ENCODE measurements at regions not wholly inside any gene's neighbourhood (a gene's known extent, or its start where the extent isn't known, plus 50 kb on each side); places are given as distances from the start of the nearest gene placed in this dataset.

DNA sequence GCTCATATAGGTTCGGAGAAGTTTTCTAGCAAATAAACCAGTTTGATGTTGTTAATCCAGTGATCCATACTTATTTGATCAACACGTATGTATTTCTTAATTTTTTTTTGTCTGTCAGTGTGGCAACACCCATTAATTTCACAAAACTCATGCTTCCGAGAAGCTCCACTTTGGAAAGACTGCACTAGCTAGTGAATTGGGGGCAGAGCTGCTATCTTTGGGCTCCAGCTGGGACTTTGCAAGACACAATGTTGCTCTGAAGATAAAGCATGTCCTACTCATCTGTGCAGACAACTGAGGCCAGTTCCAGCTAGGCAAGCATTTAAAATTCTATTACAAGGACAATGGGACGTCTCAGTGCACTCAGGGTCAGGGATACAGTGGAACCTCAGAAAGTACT is 298.4 kb downstream of the NUAK1 start:
- H3K27me3 ChIP-seq, result no peaks in the 10 kb centered on the region
- no peak for DNase-seq
- H3K27ac ChIP-seq, result no peak overlapping the region
- H3K4me3 ChIP-seq, result no peak overlapping the region
- no peaks in the 10 kb centered on the region for H3K4me1 ChIP-seq
- no peak overlapping the region for H3K9ac ChIP-seq (ENCODE audit: low read depth in 2 of 2, low read length in 2 of 2)
- TF ChIP-seq, protein P1, sequence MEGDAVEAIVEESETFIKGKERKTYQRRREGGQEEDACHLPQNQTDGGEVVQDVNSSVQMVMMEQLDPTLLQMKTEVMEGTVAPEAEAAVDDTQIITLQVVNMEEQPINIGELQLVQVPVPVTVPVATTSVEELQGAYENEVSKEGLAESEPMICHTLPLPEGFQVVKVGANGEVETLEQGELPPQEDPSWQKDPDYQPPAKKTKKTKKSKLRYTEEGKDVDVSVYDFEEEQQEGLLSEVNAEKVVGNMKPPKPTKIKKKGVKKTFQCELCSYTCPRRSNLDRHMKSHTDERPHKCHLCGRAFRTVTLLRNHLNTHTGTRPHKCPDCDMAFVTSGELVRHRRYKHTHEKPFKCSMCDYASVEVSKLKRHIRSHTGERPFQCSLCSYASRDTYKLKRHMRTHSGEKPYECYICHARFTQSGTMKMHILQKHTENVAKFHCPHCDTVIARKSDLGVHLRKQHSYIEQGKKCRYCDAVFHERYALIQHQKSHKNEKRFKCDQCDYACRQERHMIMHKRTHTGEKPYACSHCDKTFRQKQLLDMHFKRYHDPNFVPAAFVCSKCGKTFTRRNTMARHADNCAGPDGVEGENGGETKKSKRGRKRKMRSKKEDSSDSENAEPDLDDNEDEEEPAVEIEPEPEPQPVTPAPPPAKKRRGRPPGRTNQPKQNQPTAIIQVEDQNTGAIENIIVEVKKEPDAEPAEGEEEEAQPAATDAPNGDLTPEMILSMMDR (IDR thresholded peaks at IDR 0.05), result no peak
- no peaks in the 10 kb centered on the region for H3K9me3 ChIP-seq
- intact Hi-C loops (cut with DNase I), result no loop called here
- H3K36me3 ChIP-seq, result no peaks in the 10 kb centered on the region

DNA sequence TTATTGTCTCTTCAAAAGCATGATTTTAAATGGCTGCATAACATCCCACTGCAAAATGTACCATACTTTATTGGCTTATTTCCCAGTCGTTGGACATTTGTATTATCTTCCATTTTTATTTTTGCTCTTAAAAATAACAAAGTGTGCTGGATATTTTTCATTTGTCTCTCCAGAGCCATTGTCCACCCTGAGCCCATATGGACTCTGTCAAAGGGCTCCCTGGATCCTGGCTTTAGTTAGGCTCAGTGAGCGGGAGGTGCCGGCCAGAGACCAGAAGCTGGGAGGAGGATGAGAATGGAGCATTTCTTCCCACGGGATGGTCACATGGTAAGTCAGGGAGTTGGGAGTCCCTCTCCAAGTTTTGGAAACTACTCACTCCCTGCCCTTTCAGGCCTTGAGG is 296.9 kb downstream of the NUAK1 start:
- intact Hi-C loops (cut with DNase I), result no loop called here
- Histone ChIP-seq H3K9me3 (no peaks in the 10 kb centered on the region), H3K27me3 (no peaks in the 10 kb centered on the region), H3K4me3 (no peak overlapping the region), H3K9ac (ENCODE audit: low read depth in 2 of 2, low read length in 2 of 2) (no peak overlapping the region), H3K36me3 (no peaks in the 10 kb centered on the region), H3K4me1 (no peaks in the 10 kb centered on the region), H3K27ac (no peak overlapping the region)
- TF ChIP-seq, protein P1 (IDR thresholded peaks at IDR 0.05), result no peak
- no peak for DNase-seq

DNA sequence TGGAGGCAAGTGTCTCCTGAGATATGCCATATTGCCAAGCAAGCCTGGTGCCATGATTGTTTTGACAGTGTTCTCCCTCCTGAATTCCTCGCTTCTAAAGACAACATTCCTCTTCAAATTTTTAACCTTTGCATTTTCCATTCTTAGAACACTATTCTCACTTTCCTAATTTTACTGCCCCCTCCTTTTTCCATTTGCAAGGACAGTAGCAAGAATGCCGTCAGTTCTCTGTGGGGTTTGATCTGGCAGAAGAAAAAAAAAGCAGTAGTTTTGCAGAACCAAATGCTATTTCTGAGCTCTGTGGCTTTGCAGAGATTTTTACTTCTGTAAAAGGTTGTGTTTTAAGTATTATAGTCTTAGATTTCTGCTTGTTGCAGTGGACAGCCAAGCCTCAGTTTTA is 295.2 kb downstream of the NUAK1 start:
- TF ChIP-seq, protein P1 (IDR thresholded peaks at IDR 0.05), result no peak
- Histone ChIP-seq H3K4me3 (no peak overlapping the region), H3K9ac (ENCODE audit: low read depth in 2 of 2, low read length in 2 of 2) (no peak overlapping the region), H3K36me3 (no peaks in the 10 kb centered on the region), H3K9me3 (no peaks in the 10 kb centered on the region), H3K27ac (no peak overlapping the region), H3K4me1 (no peaks in the 10 kb centered on the region), H3K27me3 (no peaks in the 10 kb centered on the region)
- intact Hi-C loops (cut with DNase I), result no loop called here
- DNase-seq, result no peak

DNA sequence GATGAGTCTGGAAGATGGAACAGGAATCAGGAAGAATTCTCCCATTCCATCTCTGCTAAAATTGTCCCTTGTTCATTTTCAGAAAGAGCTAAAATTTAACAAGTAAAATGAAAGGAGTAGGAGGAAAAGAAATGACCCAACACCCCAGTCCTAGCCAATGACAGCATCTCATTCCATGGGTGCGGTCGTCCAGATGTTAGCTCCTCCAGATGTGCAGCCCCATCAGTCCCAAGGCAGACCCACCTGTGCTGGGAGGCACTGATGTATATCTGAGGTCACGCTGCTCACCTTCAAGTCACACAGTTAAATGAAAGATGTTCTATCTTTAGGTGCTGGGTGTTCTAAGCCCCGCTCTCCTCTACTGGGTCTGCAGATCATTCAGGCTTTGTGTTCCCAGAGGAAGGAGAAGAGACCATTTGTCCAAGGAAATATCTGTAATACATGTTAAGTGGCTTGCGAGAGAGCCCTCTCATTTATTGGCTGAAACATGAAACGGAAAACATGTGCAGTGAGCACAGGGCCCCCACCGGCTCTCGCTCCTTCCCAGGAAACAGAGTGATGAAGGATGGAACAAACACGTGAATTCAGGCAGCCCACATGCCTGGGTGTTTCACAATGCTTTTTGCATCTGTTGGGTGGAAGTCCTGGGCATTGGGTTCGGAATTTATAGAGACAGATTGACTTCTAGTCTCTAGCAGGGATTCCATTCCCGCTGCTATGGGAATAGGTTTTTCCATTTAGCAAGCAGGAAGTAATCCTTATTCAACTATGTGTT is 294.6 kb downstream of the NUAK1 start:
- H3K27me3 ChIP-seq, result no peaks in the 10 kb centered on the region
- H3K4me3 ChIP-seq, result no peak overlapping the region
- H3K4me1 ChIP-seq, result no peaks in the 10 kb centered on the region
- no peak overlapping the region for H3K9ac ChIP-seq (ENCODE audit: low read depth in 2 of 2, low read length in 2 of 2)
- H3K36me3 ChIP-seq, result no peaks in the 10 kb centered on the region
- no peak for DNase-seq
- intact Hi-C loops (cut with DNase I), result no loop called here
- TF ChIP-seq, protein P1 (IDR thresholded peaks at IDR 0.05), result no peak
- no peak overlapping the region for H3K27ac ChIP-seq
- H3K9me3 ChIP-seq, result no peaks in the 10 kb centered on the region

DNA sequence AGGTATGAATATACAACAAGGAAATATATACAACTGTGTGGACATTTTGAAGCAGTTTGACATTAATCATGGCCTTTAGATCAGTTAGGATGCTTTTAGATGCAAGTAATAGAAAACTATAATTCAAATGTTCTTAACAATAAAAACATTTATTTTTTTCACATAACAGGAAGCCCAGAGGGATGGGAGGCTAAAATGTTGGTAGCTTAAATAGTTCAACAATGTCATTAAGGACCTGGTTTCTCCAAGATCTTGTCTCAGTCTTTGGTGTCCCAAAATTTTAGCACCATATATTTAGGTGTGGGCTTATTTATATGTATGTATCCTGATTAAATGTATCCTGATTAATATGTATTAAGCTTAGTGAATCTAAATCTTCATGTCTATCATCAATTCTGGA is 292.4 kb downstream of the NUAK1 start:
- Histone ChIP-seq H3K9me3 (no peaks in the 10 kb centered on the region), H3K27me3 (no peaks in the 10 kb centered on the region), H3K4me3 (no peak overlapping the region), H3K4me1 (no peaks in the 10 kb centered on the region), H3K27ac (no peak overlapping the region), H3K36me3 (no peaks in the 10 kb centered on the region), H3K9ac (ENCODE audit: low read depth in 2 of 2, low read length in 2 of 2) (no peak overlapping the region)
- TF ChIP-seq, protein P1 (IDR thresholded peaks at IDR 0.05), result no peak
- intact Hi-C loops (cut with DNase I), result no loop called here
- no peak for DNase-seq

Measured in colonic mucosa (tissue), 4 donors.